ENCODE measurements at regions not wholly inside any gene's neighbourhood (a gene's known extent, or its start where the extent isn't known, plus 50 kb on each side); places are given as distances from the start of the nearest gene placed in this dataset.

- TF ChIP-seq CTCF (IDR thresholded peaks at IDR 0.05; ENCODE audit: insufficient read depth, low read length, poor library complexity, severe bottlenecking): no peak
- Histone ChIP-seq H3K4me3 (replicated peaks; ENCODE audit: low read depth, low read length) (no peak overlapping the region), H3K36me3 (ENCODE audit: control insufficient read depth, insufficient read depth, low read length) (no peaks in the 10 kb centered on the region), H3K27me3 (replicated peaks; ENCODE audit: control insufficient read depth, insufficient read depth, low read length) (no peaks in the 10 kb centered on the region)
- no peak for DNase-seq (ENCODE audit: extremely low read depth, insufficient read length)
These were observed 566.0 kb downstream of the NR4A2 start for GRCh38 chr2:155766342-155767115.

GRCh38 chr2:155755481-155755880 lies 577.0 kb downstream of the NR4A2 start:
- DNase-seq (ENCODE audit: extremely low read depth, insufficient read length): no peak
- TF ChIP-seq CTCF (IDR thresholded peaks at IDR 0.05; ENCODE audit: insufficient read depth, low read length, poor library complexity, severe bottlenecking): no peak
- H3K4me3 ChIP-seq (replicated peaks; ENCODE audit: low read depth, low read length): no peak overlapping the region
- no peaks in the 10 kb centered on the region for H3K36me3 ChIP-seq (ENCODE audit: control insufficient read depth, insufficient read depth, low read length)
- H3K27me3 ChIP-seq (replicated peaks; ENCODE audit: control insufficient read depth, insufficient read depth, low read length): no peaks in the 10 kb centered on the region

GRCh38 chr2:155748131-155748530 lies 584.4 kb downstream of the NR4A2 start:
- no peak for DNase-seq (ENCODE audit: extremely low read depth, insufficient read length)
- TF ChIP-seq CTCF (IDR thresholded peaks at IDR 0.05; ENCODE audit: insufficient read depth, low read length, poor library complexity, severe bottlenecking): no peak
- Histone ChIP-seq H3K4me3 (replicated peaks; ENCODE audit: low read depth, low read length) (no peak overlapping the region), H3K27me3 (replicated peaks; ENCODE audit: control insufficient read depth, insufficient read depth, low read length) (no peaks in the 10 kb centered on the region), H3K36me3 (ENCODE audit: control insufficient read depth, insufficient read depth, low read length) (no peaks in the 10 kb centered on the region)

- no peak for DNase-seq (ENCODE audit: extremely low read depth, insufficient read length)
- no peak for TF ChIP-seq CTCF (IDR thresholded peaks at IDR 0.05; ENCODE audit: insufficient read depth, low read length, poor library complexity, severe bottlenecking)
- H3K4me3 ChIP-seq (replicated peaks; ENCODE audit: low read depth, low read length): no peak overlapping the region
- H3K27me3 ChIP-seq (replicated peaks; ENCODE audit: control insufficient read depth, insufficient read depth, low read length): no peaks in the 10 kb centered on the region
- no peaks in the 10 kb centered on the region for H3K36me3 ChIP-seq (ENCODE audit: control insufficient read depth, insufficient read depth, low read length)
These were observed 585.0 kb downstream of the NR4A2 start for GRCh38 chr2:155747531-155747930.

GRCh38 chr2:155733091-155733853 lies 599.2 kb downstream of the NR4A2 start:
- H3K27me3 ChIP-seq (replicated peaks; ENCODE audit: control insufficient read depth, insufficient read depth, low read length): no peaks in the 10 kb centered on the region
- no peak overlapping the region for H3K4me3 ChIP-seq (replicated peaks; ENCODE audit: low read depth, low read length)
- no peak for TF ChIP-seq CTCF (IDR thresholded peaks at IDR 0.05; ENCODE audit: insufficient read depth, low read length, poor library complexity, severe bottlenecking)
- no peaks in the 10 kb centered on the region for H3K36me3 ChIP-seq (ENCODE audit: control insufficient read depth, insufficient read depth, low read length)
- DNase-seq (ENCODE audit: extremely low read depth, insufficient read length): no peak
